Liver (tissue), 8 donors: ENCODE measurements at regions not wholly inside any gene's neighbourhood (a gene's known extent, or its start where the extent isn't known, plus 50 kb on each side); places are given as distances from the start of the nearest gene placed in this dataset.

Experiments
- DNase-seq: peaks from one replicate; pipeline ENCODE4 v3.0.0-alpha.2; 2017; ENCODE audit warnings: low spot score
- H3K27ac ChIP-seq, 2 donors: one replicate each; pipeline ENCODE4 v1.7.0; 2013; ENCODE audit warnings: inconsistent platforms in 2 of 2, low read length in 2 of 2, control low read depth in 1 of 2, low read depth in 1 of 2, mild to moderate bottlenecking in 1 of 2
- H3K27me3 ChIP-seq, 4 donors: one replicate each; pipeline versions ENCODE4 v1.6.1 to v1.7.0; 2013; ENCODE audit warnings: low read length in 3 of 4, inconsistent platforms in 1 of 4, mild to moderate bottlenecking in 1 of 4, moderate library complexity in 1 of 4; ENCODE audit not compliant: control insufficient read depth in 4 of 4, insufficient read depth in 4 of 4
- H3K36me3 ChIP-seq, 4 donors: one replicate each; pipeline versions ENCODE4 v1.6.1 to v1.7.0; 2013; ENCODE audit warnings: low read length in 3 of 4, mild to moderate bottlenecking in 3 of 4, low read depth in 1 of 4, moderate library complexity in 1 of 4; ENCODE audit not compliant: control insufficient read depth in 4 of 4, insufficient read depth in 3 of 4
- H3K4me1 ChIP-seq, 4 donors: one replicate each; pipeline versions ENCODE4 v1.6.1 to v1.7.0; 2013; ENCODE audit warnings: low read length in 3 of 4, mild to moderate bottlenecking in 3 of 4, moderate library complexity in 1 of 4; ENCODE audit not compliant: control insufficient read depth in 4 of 4, insufficient read depth in 4 of 4
- H3K4me3 ChIP-seq, 3 donors: one replicate each; pipeline versions ENCODE4 v1.6.1 to v1.7.0; 2013; ENCODE audit warnings: low read length in 3 of 3, control low read depth in 1 of 3, low read depth in 1 of 3, mild to moderate bottlenecking in 1 of 3
- H3K9ac ChIP-seq, 2 donors: one replicate each; pipeline ENCODE4 v1.7.0; 2013; ENCODE audit warnings: low read length in 2 of 2, mild to moderate bottlenecking in 2 of 2, moderate library complexity in 2 of 2, control low read depth in 1 of 2, low read depth in 1 of 2
- H3K9me3 ChIP-seq, 4 donors: one replicate each; pipeline versions ENCODE4 v1.6.1 to v1.7.0; 2013; ENCODE audit warnings: low read length in 3 of 4; ENCODE audit not compliant: control insufficient read depth in 4 of 4
- ATF3 ChIP-seq: IDR thresholded peaks from 2 replicates; pipeline ENCODE4 v1.6.1; 2016; ENCODE audit warnings: antibody characterized with exemption
- CTCF ChIP-seq: fragments of 150-350 bp; IDR thresholded peaks from 2 replicates; pipeline ENCODE4 v1.5.1; 2017; ENCODE audit warnings: improper control_type of control experiment, low read depth, low read length; ENCODE audit not compliant: missing input control
- EGR1 ChIP-seq, 2 donors: IDR thresholded peaks; 2 replicates each; pipeline ENCODE4 v1.6.1; 2016 to 2018; ENCODE audit warnings: antibody characterized with exemption in 2 of 2, low read depth in 2 of 2
- FOXA1 ChIP-seq: IDR thresholded peaks from 2 replicates; pipeline ENCODE4 v1.6.1; 2016; ENCODE audit warnings: antibody characterized with exemption
- FOXA2 ChIP-seq: IDR thresholded peaks from 2 replicates; pipeline ENCODE4 v1.6.1; 2016; ENCODE audit warnings: antibody characterized with exemption
- GABPA ChIP-seq, 2 donors: IDR thresholded peaks in 1 of 2; conservative IDR thresholded peaks in 1 of 2; 2 replicates each; pipeline ENCODE4 v1.6.1; 2016; ENCODE audit warnings: antibody characterized with exemption in 2 of 2, mild to moderate bottlenecking in 1 of 2, moderate library complexity in 1 of 2
- HNF4A ChIP-seq, 2 donors: conservative IDR thresholded peaks; 2 replicates each; pipeline ENCODE4 v1.6.1; 2016; ENCODE audit warnings: antibody characterized with exemption in 2 of 2, mild to moderate bottlenecking in 2 of 2
- HNF4G ChIP-seq: IDR thresholded peaks from 2 replicates; pipeline ENCODE4 v1.6.1; 2016; ENCODE audit warnings: antibody characterized with exemption
- JUND ChIP-seq, 2 donors: IDR thresholded peaks; 2 replicates each; pipeline ENCODE4 v1.6.1; 2016; ENCODE audit warnings: antibody characterized with exemption in 2 of 2
- MAX ChIP-seq: IDR thresholded peaks from 2 replicates; pipeline ENCODE4 v1.6.1; 2016; ENCODE audit warnings: antibody characterized with exemption
- NR2F2 ChIP-seq: IDR thresholded peaks from 2 replicates; pipeline ENCODE4 v1.6.1; 2016; ENCODE audit warnings: antibody characterized with exemption
- RAD21 ChIP-seq, 2 donors: IDR thresholded peaks; 2 replicates each; pipeline ENCODE4 v1.6.1; 2016; ENCODE audit warnings: antibody characterized with exemption in 2 of 2, mild to moderate bottlenecking in 2 of 2
- REST ChIP-seq: IDR thresholded peaks from 2 replicates; pipeline ENCODE4 v1.6.1; 2016; ENCODE audit warnings: antibody characterized with exemption, mild to moderate bottlenecking
- RXRA ChIP-seq, 2 donors: IDR thresholded peaks; 2 replicates each; pipeline ENCODE4 v1.6.1; 2017 to 2018; ENCODE audit warnings: antibody characterized with exemption in 2 of 2, mild to moderate bottlenecking in 1 of 2
- SP1 ChIP-seq: IDR thresholded peaks from 2 replicates; pipeline ENCODE4 v1.6.1; 2018; ENCODE audit warnings: antibody characterized with exemption, mild to moderate bottlenecking
- TAF1 ChIP-seq: conservative IDR thresholded peaks from 2 replicates; pipeline ENCODE4 v1.6.1; 2016; ENCODE audit warnings: antibody characterized with exemption, mild to moderate bottlenecking
- YY1 ChIP-seq: IDR thresholded peaks from 2 replicates; pipeline ENCODE4 v1.6.1; 2016; ENCODE audit warnings: antibody characterized with exemption, mild to moderate bottlenecking
- ZBTB33 ChIP-seq: IDR thresholded peaks from 2 replicates; pipeline ENCODE4 v1.6.1; 2016; ENCODE audit warnings: antibody characterized with exemption
- WGBS: extraction: QIAGEN DNeasy Blood & Tissue Kit; methylation state at CpG from one replicate; pipeline ENCODE4 v1.1.7; 2013; 5-methylcytosine and 5-hydroxymethylcytosine counted together
- donor health status: healthy.
- donor health status: healthy.
- donor health status: healthy.
- donor health status: healthy.
- donor health status: healthy.

GRCh38 chr15:81896356-81896755 is 149.5 kb downstream of the MEX3B start:
- no peak overlapping the region for H3K9ac ChIP-seq

GRCh38 chr15:81895723-81896122 is 150.1 kb downstream of the MEX3B start:
- no peak for TF ChIP-seq RAD21 (IDR thresholded peaks at IDR 0.05)
- TF ChIP-seq FOXA1: no peak
- TF ChIP-seq TAF1: no peak
- no peak for TF ChIP-seq CTCF
- no peak for TF ChIP-seq EGR1 (IDR thresholded peaks at IDR 0.05; ENCODE audit: low read depth in 2 of 2)
- no peak for TF ChIP-seq NR2F2
- TF ChIP-seq HNF4A (conservative IDR thresholded peaks at IDR 0.05): no peak
- TF ChIP-seq GABPA (IDR thresholded peaks at IDR 0.05 in 1 of 2, conservative IDR thresholded peaks at IDR 0.05 in 1 of 2): no peak
- TF ChIP-seq REST: no peak
- no peak for TF ChIP-seq FOXA2
- no peak for TF ChIP-seq ATF3
- TF ChIP-seq MAX: no peak
- TF ChIP-seq ZBTB33: no peak
- no peak for TF ChIP-seq SP1
- no peak for TF ChIP-seq JUND (IDR thresholded peaks at IDR 0.05)
- no peak for TF ChIP-seq YY1
- TF ChIP-seq RXRA (IDR thresholded peaks at IDR 0.05): no peak
- no peak for TF ChIP-seq HNF4G
- WGBS: 88% methylated on average over 2 of the region's 2 CpGs
- Histone ChIP-seq H3K9ac (no peak overlapping the region), H3K36me3 (no peaks in the 10 kb centered on the region), H3K4me3 (no peak overlapping the region), H3K4me1 (peaks cover 2 to 5% (median 4%) of the 10 kb centered on the region in 4 donors), H3K9me3 (no peaks in the 10 kb centered on the region), H3K27ac (no peak overlapping the region), H3K27me3 (no peaks in the 10 kb centered on the region)
- DNase-seq: no peak

More at GRCh38 chr15:81896356-81896755, 149.5 kb downstream of the MEX3B start:
- H3K4me1 ChIP-seq: peaks cover 2 to 5% (median 4%) of the 10 kb centered on the region in 4 donors
- WGBS: 98% methylated on average over 3 of the region's 3 CpGs
- H3K4me3 ChIP-seq: no peak overlapping the region
- no peaks in the 10 kb centered on the region for H3K9me3 ChIP-seq
- DNase-seq: no peak
- no peaks in the 10 kb centered on the region for H3K27me3 ChIP-seq
- H3K27ac ChIP-seq: no peak overlapping the region
- no peaks in the 10 kb centered on the region for H3K36me3 ChIP-seq
- TF ChIP-seq MAX: no peak
- TF ChIP-seq EGR1 (IDR thresholded peaks at IDR 0.05; ENCODE audit: low read depth in 2 of 2): no peak
- no peak for TF ChIP-seq TAF1
- no peak for TF ChIP-seq GABPA (IDR thresholded peaks at IDR 0.05 in 1 of 2, conservative IDR thresholded peaks at IDR 0.05 in 1 of 2)
- TF ChIP-seq SP1: no peak
- TF ChIP-seq JUND (IDR thresholded peaks at IDR 0.05): no peak
- TF ChIP-seq NR2F2: no peak
- TF ChIP-seq CTCF: no peak
- no peak for TF ChIP-seq YY1
